HG02642 (cell line): ENCODE measurements at regions not wholly inside any gene's neighbourhood (a gene's known extent, or its start where the extent isn't known, plus 50 kb on each side); places are given as distances from the start of the nearest gene placed in this dataset.
"Not testable (repeated sequence)": the region's sequence is repeated elsewhere in the genome, so short reads cannot be mapped to it uniquely, and the experiment has no call there.

Experiments
- ATAC-seq: cut with Tn5 transposase; IDR thresholded peaks from one replicate; pipeline ENCODE4 v1.9.1; 2021; ENCODE audit warnings: mild to moderate bottlenecking; ENCODE audit not compliant: unreplicated experiment, poor library complexity

DNA sequence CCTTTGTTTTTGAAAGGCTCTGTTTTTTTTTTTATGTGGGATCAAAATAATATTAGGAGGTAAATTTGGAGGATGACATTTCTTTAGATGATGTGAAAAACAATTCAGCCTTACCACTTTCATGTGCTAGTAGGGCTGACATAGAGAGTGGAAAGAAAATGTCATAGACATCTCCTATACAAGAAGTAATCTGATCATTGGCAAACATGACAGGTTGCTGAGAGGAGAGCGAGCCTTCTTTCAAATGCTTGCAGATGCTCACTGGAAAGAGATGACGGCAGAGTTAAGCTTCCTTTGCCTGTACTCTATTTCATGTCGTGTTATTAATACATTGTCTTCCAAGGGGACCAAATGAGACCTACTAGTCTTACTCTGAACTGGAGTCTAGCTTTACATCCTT is 160.1 kb upstream of the DAP start:
- ATAC-seq = no peak

- no peak for ATAC-seq
Observed at GRCh38 chr5:10920400-10920799, 159.4 kb upstream of the DAP start.

DNA sequence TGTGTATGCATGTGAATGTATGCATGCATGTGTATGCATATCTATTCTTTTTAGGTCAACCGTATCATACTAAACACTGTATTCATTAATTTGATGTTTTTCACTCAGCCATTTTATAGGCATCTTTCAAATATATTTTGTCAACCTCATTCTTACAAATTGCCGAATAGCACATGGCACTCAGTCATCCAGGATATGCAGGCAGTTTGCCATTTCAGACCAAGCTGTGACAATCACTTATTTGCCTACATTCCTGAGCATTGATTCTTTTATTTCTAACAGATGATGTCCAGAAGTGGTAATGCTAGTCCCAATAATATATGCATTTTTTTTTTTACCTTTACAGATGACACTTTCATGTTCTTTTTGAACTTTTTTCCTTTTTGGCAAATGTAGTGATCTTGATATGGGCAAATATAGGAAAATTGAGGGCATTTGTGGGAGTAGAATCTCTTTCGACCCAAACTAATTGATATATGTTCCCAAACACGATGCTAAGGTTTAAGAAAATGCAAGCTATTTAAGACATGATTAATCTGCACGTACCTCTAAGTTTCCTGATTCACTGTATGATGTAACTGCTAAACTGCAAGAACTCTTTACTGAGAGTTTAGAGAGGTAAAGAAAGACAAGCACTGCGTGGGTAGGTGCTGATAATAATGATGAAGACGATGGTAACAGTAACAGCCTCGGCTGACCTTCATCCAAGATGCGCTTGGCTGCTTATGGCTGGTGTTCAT is 153.9 kb upstream of the DAP start:
- ATAC-seq = no peak

DNA sequence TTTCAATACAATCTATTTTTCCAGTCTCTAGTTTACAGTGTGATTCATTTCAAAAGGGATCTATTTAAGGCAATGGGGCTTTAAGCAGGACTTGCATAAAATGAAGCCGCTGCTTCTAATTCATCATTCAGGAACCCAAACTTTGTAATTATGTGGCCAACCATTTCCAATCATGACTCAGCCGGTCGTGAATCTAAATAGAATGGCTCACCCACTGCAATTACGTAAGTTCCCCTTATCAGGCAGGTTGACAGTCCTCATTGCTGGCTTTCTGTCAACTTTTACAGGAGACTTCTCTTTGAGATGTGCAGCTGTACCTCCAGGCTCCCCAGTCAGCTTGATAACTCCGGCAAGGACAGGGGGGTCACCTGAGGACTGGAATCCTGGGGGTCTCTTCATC is 152.8 kb upstream of the DAP start:
- ATAC-seq = no peak

- ATAC-seq = no peak
Observed at GRCh38 chr5:10913181-10913810, 152.3 kb upstream of the DAP start.

DNA sequence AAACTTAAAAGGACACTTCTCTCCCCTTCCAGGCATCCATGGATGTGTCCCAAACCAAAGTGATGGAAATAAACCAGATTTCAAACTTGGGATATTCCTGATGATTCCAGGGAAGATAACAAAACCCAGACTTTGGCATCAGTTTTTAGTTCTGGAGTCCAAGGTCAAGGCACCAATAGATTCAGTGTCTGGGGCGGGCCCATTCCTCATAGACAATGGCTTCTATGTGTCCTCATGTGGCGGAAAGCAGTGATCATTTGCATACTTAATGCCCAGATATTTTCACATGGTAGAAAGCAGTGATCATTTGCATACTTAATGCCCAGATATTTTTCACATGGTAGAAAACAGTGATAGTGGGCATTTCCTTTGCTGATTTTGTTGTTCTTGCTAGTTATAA is 151.4 kb upstream of the DAP start:
- ATAC-seq = no peak

DNA sequence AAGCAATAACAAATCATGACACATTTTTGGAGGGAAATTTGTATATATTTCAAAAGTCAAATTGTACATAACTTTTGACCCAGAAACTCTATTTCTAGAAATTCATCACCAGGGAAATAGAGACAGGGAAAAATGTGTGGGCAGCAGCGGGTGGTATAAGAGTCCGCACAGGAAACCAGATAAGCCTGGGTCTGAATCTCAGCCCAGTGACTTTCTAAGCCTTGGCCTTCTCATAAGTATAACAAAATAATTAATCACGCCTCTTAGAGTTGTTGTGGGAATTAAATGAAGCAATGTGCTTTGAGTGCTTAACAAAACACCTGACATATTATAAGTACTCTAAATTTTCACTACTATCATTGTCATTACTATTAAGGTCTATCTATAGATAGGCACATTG is 149.2 kb upstream of the DAP start:
- ATAC-seq = no peak

DNA sequence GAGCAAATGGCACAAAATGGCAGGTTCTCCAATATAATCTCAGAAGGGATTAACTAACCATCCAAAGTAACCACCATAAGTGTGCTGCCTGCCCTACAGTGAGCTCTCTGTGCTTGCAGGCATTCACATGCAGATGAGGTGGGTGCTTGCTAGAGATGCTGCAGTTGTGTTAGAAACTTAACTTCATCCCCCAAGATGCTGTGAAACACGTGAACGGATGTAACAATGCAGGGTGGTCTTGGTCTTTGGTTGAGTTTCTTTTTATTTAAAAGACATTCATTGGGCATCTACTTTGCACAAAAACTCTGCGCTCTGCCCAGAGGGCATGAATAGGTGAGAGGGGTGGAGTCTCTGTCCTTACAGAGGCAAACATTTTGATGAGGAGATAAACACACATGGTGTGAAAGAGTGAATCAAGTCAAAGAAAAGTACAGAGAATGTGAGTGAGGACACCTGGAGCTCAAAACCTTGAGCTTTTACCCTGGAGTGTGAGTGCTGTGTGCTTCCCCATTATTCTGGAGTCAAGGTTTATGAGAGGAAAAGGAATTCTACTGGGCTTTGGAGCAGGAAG is 143.9 kb upstream of the DAP start:
- no peak for ATAC-seq

- no peak for ATAC-seq
Observed at GRCh38 chr5:10903786-10904560, 142.9 kb upstream of the DAP start.

- no peak for ATAC-seq
Observed at GRCh38 chr5:10902145-10902544, 141.1 kb upstream of the DAP start.

DNA sequence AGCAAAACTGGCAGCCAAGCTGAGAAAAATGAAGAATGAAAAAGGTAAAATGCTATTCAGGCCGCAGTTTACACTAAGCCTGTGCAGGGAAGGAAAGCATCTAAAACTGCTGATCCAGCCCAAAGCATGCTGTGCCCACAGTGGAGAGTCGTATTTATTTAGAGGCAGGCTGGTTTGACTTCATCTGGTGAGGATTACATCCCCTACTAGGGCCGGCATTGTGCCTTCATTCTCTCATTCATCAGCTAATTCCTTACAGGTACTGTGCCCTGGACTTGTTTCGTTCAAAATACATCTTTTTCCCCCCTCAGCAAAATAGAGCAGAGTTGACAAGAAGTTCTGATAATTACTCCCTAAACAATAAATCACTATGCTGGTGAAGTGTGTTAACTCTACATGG is 137.5 kb upstream of the DAP start:
- no peak for ATAC-seq

GRCh38 chr5:10896016-10896415 is 135.0 kb upstream of the DAP start:
- no peak for ATAC-seq

GRCh38 chr5:10894445-10895054 is 133.5 kb upstream of the DAP start:
- ATAC-seq = no peak

DNA sequence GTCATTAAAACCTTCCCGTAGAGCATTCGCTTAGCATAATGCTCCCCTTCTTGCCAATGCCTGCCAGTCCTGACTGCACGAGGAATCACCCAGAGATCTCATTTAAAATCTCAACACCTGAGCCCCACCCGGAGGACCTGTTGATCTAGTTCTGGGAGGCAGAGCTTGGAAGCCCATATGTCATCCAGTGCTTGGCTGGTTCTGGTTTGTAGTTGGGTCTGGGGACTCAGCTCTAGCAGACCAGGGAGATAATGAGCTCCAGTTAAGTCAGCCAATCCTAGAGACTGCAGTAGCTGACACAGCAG is 131.8 kb upstream of the DAP start:
- ATAC-seq = no peak

DNA sequence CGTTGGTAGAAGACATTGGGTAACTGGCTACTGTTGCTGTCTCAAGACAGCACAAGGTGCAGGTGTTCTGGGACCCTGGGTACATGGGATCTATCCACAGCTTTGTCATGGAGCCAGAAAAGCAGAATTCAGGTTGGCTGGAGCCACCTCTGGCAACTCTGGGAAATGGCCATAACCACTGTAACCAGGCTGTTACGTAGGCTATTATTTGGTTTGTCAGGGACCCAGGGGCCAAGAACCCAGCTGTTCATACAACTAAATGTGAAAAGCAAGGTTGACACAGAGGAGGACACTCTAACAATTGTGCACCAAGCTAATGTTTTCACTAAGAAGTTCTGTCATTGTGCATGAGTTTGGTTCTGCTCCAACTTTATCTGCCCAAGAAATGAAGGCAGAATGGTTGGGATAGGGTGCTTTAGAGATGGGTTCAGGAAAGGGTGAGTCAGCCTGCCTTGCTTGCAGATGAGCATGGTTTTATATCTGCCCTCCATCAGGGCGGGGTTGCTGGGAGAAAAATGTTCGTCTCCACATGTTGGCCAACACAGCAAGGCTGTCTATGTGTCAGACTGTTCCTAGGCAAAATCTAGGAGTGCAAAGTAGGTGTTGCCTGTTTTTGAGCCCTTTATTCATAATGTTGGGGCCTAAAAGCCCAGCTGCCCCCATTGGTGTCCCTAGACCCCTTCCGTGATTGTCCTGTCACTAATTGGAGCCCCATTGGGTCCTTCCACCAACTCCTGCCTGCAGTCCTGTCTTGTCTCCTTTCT is 131.3 kb upstream of the DAP start:
- no peak for ATAC-seq

- ATAC-seq = no peak
Observed at GRCh38 chr5:10891193-10891592, 130.2 kb upstream of the DAP start.

- no peak for ATAC-seq
Observed at GRCh38 chr5:10886497-10886896, 125.5 kb upstream of the DAP start.

GRCh38 chr5:10885026-10885425 is 124.0 kb upstream of the DAP start:
- no peak for ATAC-seq

GRCh38 chr5:10883945-10884344 is 122.9 kb upstream of the DAP start:
- ATAC-seq = not testable (repeated sequence)

GRCh38 chr5:10880934-10881333 is 119.9 kb upstream of the DAP start:
- ATAC-seq = no peak
